Mesothelial cell of epicardium (in vitro differentiated cells): ENCODE measurements at regions not wholly inside any gene's neighbourhood (a gene's known extent, or its start where the extent isn't known, plus 50 kb on each side); places are given as distances from the start of the nearest gene placed in this dataset.

Experiments used
- DNase-seq, 2 experiments: peaks; one replicate each; pipeline ENCODE4 v3.0.0; 2021; ENCODE audit warnings: low spot score in 2 of 2; ENCODE audit not compliant: unreplicated experiment in 2 of 2
- H3K27ac Mint-ChIP-seq: 2 replicates; pipeline ENCODE4 v1.8.0; 2021; ENCODE audit warnings: mixed read lengths
- H3K27me3 Mint-ChIP-seq: 2 replicates; pipeline ENCODE4 v1.8.0; 2021; ENCODE audit warnings: low read depth, mixed read lengths
- H3K36me3 Mint-ChIP-seq: 2 replicates; pipeline ENCODE4 v1.8.0; 2021; ENCODE audit warnings: mixed read lengths
- H3K4me1 Mint-ChIP-seq: 2 replicates; pipeline ENCODE4 v1.8.0; 2021; ENCODE audit warnings: mixed read lengths
- H3K4me3 Mint-ChIP-seq: 2 replicates; pipeline ENCODE4 v1.8.0; 2021; ENCODE audit warnings: mild to moderate bottlenecking, moderate library complexity, mixed read lengths
- H3K9me3 Mint-ChIP-seq: 2 replicates; pipeline ENCODE4 v1.8.0; 2021; ENCODE audit warnings: mixed read lengths
- TF ChIP-seq, protein P1 (sequence below): fragments of 200-600 bp; sonication (generic); IDR thresholded peaks from one replicate; pipeline ENCODE4 v1.5.0; 2021; ENCODE audit warnings: antibody characterized with exemption; ENCODE audit not compliant: unreplicated experiment

DNA sequence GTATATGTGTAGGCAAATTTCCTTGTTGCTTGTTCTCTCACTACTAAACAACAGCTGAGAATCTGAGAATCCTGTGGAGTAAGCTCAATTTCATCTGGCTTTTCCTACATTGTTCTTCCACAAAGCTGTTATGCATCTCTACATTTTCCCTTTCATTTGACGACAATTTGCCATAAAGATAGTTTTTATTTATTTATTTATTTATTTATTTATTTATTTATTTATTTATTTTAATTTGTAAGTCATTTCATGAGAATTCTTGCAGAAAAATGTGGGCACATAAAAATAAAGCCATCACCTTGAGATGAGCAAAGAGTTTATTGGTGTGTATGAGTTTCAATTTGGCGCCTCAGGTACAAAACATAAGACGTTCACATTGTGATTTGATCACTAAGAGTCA, 545.9 kb upstream of the SEL1L start:
- Mint-ChIP-seq H3K9me3 (no peaks in the 10 kb centered on the region), H3K36me3 (no peaks in the 10 kb centered on the region), H3K27ac (no peak overlapping the region), H3K27me3 (peaks cover 17% of the 10 kb centered on the region), H3K4me3 (no peak overlapping the region), H3K4me1 (no peaks in the 10 kb centered on the region)
- TF ChIP-seq, protein P1, sequence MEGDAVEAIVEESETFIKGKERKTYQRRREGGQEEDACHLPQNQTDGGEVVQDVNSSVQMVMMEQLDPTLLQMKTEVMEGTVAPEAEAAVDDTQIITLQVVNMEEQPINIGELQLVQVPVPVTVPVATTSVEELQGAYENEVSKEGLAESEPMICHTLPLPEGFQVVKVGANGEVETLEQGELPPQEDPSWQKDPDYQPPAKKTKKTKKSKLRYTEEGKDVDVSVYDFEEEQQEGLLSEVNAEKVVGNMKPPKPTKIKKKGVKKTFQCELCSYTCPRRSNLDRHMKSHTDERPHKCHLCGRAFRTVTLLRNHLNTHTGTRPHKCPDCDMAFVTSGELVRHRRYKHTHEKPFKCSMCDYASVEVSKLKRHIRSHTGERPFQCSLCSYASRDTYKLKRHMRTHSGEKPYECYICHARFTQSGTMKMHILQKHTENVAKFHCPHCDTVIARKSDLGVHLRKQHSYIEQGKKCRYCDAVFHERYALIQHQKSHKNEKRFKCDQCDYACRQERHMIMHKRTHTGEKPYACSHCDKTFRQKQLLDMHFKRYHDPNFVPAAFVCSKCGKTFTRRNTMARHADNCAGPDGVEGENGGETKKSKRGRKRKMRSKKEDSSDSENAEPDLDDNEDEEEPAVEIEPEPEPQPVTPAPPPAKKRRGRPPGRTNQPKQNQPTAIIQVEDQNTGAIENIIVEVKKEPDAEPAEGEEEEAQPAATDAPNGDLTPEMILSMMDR, result no peak
- DNase-seq, result no peak

DNA sequence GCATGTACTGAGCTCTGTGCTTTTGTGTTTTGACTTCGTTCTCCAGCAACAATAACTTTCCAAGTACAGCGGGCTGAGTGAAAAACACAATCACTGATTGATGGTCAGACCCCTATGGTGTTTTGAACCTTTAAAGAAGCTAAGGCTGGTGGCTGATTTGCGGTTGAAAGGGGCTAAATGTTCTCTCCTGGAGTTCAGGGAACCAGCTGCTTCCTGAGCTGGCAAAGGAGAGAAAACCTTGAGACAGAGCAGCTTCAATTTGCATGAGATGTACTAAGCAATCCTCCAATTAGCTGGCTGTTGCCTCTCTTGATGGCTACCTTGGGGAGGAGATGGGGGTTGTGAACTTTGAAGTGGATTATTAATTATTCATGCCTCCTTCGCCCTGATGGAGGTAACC, 546.7 kb upstream of the SEL1L start:
- no peak for DNase-seq
- TF ChIP-seq, protein P1, result no peak
- Mint-ChIP-seq H3K4me1 (no peaks in the 10 kb centered on the region), H3K9me3 (no peaks in the 10 kb centered on the region), H3K27me3 (peaks cover 17% of the 10 kb centered on the region), H3K27ac (no peak overlapping the region), H3K36me3 (no peaks in the 10 kb centered on the region), H3K4me3 (no peak overlapping the region)

DNA sequence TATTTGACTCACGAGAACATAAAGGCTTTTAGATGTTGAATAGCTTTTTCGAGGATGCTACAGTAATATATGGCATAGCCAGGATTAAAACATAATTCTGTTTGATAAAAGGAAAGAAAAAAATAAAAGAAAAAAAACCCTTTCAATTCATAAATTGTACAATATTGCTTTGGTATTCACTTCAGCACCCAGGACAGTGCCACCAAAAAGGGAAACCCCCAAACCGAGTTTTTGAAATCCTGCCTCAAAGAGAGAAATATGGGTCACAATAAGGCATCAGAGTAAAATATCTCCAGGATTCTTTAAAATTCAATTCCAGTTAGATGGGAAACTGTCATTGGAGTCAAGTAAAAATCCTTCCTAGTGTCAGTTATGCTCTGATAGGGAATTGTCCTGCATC, 551.2 kb upstream of the SEL1L start:
- Mint-ChIP-seq H3K9me3 (no peaks in the 10 kb centered on the region), H3K27me3 (peaks cover 15% of the 10 kb centered on the region), H3K4me1 (no peaks in the 10 kb centered on the region), H3K4me3 (no peak overlapping the region), H3K36me3 (no peaks in the 10 kb centered on the region), H3K27ac (no peak overlapping the region)
- TF ChIP-seq, protein P1, result no peak
- no peak for DNase-seq

DNA sequence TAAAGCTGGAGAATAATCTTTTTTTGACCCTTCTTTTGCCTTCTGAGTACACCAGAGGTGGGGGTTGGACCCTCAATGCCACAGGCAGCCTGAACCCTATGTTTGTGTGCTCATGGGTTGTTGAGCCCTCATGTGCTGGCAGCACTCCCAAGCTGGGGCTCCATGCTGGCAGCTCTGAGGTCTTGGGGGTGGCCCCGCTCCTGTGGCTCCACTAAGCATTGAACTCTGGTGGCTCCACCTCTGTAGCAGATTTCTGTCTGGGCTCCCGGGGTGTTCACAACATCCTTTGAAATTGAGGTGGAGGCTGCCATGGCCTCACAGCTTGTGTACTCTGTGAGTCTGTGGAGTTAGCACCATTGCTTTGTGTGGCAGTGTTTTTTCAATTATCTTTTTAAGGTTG, 557.4 kb upstream of the SEL1L start:
- Mint-ChIP-seq H3K9me3 (no peaks in the 10 kb centered on the region), H3K4me3 (no peak overlapping the region), H3K27me3 (peaks cover 24% of the 10 kb centered on the region), H3K4me1 (no peaks in the 10 kb centered on the region), H3K36me3 (no peaks in the 10 kb centered on the region), H3K27ac (no peak overlapping the region)
- TF ChIP-seq, protein P1, result no peak
- DNase-seq, result no peak

DNA sequence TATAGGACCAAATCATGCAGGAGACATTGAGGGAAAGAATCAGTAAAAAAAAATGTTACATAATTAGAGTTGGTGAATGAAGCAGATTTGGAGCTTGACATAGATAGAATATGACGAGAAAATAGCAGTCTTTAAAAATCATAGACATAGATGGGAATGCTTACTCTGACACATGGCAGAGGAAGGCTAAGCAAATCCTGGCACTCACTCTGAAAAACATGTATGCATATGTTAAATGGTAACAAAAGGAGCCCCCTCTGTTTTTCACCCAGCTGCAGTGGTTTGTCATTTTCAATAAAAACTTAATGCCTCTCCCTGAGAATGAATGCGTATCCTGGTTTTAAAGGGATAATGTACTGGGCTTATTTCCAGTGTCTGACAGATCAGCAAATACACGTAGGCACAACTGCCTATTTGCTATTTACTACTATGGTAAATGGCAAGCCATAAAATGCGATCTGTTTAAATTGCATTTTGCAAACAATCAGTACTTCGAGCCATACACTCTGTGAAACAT, 561.2 kb upstream of the SEL1L start:
- no peak overlapping the region for H3K4me3 Mint-ChIP-seq
- H3K27me3 Mint-ChIP-seq, result peaks cover 27% of the 10 kb centered on the region
- H3K4me1 Mint-ChIP-seq, result no peaks in the 10 kb centered on the region
- H3K9me3 Mint-ChIP-seq, result no peaks in the 10 kb centered on the region
- TF ChIP-seq, protein P1, result no peak
- no peak overlapping the region for H3K27ac Mint-ChIP-seq
- no peak for DNase-seq
- H3K36me3 Mint-ChIP-seq, result no peaks in the 10 kb centered on the region

DNA sequence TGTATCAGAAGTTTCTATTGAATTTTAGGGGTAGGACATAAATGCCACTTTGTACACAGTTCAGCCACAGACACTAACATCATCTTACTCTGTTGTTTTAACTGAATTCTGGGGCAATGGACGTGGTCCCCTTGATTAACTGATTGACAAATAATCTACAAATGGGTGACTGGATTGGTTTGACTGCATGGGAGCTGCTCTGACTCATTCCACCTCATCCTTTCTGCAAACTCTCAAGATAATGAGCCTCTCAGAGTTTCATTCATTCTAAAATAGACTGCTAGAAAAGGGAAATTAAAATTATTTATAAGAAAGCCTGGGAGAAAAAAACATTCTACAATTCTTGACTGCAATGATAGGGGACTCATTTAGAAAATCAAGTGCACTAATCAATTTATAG, 570.4 kb upstream of the SEL1L start:
- Mint-ChIP-seq H3K4me3 (no peak overlapping the region), H3K9me3 (no peaks in the 10 kb centered on the region), H3K27me3 (peaks cover 12% of the 10 kb centered on the region), H3K27ac (no peak overlapping the region), H3K4me1 (no peaks in the 10 kb centered on the region), H3K36me3 (no peaks in the 10 kb centered on the region)
- TF ChIP-seq, protein P1, result no peak
- no peak for DNase-seq
